CD4-positive, alpha-beta T cell treated with Interleukin-10 for 1 hour (primary cell): ENCODE measurements at regions not wholly inside any gene's neighbourhood (a gene's known extent, or its start where the extent isn't known, plus 50 kb on each side); places are given as distances from the start of the nearest gene placed in this dataset.

ENCODE experiments used
- DNase-seq: peaks from one replicate; pipeline ENCODE4 v3.0.0-alpha.2; 2020

- no peak for DNase-seq
Observed at GRCh38 chr7:10036693-10037092, 937.0 kb upstream of the PHF14 start.

GRCh38 chr7:10038351-10038750, 935.3 kb upstream of the PHF14 start:
- DNase-seq: no peak

- DNase-seq: no peak
Observed at GRCh38 chr7:10040674-10041073, 933.0 kb upstream of the PHF14 start.

GRCh38 chr7:10070899-10071298, 902.8 kb upstream of the PHF14 start:
- no peak for DNase-seq

- no peak for DNase-seq
Observed at GRCh38 chr7:10075866-10076265, 897.8 kb upstream of the PHF14 start.

GRCh38 chr7:10076660-10077300, 896.9 kb upstream of the PHF14 start:
- DNase-seq: no peak

DNA sequence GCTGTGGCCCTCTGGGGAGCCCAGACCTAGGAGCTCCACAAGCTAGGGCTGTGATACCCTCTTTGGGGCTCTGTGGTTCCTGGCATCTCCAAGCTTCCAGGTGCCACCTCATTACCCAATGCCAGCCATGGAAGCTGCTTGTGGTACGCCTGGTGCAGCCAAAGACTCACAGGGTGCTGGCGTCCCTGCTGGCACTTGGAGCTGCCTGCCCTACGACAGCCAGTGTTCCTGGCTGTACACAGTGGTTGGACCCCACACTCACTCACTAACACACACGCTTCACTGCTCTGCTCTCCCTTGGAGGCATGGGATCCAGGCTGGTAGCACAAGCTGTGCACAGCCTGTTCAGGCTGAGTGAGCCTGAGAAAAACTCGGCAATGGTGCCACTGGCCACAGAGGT, 894.1 kb upstream of the PHF14 start:
- DNase-seq: no peak

DNA sequence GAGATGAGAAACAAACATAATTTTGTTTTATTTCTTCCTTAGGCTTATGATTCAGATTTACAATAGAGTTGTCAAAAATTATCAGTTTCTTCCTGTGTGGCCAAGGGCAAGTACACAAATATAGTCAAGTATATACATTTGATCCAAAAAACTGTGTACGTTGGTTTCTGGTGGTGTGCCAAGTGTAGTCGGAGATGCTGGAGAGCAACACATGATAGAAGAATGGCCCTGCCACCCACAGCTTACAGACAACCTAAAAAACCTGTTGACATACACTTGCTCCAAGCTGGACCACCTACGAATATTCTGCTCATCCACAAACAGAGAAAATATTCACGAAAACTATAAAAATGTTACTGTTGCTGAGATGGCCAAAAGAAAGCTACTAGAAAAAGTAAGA, 890.8 kb upstream of the PHF14 start:
- no peak for DNase-seq

DNA sequence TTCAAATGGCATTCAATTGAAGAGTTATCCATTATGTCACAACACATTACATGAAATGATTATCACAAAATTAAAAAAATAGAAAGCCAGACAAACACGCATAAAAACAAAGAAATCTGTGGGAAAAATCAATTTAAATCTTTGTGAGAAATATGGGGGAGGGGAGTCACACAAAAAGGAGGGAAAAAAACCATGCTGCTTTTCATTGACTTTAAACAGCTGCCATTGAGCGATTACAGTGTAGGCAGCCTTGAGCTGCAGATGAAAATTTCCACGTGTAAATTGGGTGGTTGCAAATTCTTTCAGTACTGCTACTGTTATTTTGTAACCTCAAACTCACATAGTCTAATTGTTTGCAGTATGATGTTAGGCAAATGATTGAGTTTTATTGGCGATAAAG, 889.9 kb upstream of the PHF14 start:
- DNase-seq: no peak

GRCh38 chr7:10085231-10085630, 888.4 kb upstream of the PHF14 start:
- no peak for DNase-seq

GRCh38 chr7:10100572-10100971, 873.1 kb upstream of the PHF14 start:
- no peak for DNase-seq

GRCh38 chr7:10101351-10101750, 872.3 kb upstream of the PHF14 start:
- no peak for DNase-seq

DNA sequence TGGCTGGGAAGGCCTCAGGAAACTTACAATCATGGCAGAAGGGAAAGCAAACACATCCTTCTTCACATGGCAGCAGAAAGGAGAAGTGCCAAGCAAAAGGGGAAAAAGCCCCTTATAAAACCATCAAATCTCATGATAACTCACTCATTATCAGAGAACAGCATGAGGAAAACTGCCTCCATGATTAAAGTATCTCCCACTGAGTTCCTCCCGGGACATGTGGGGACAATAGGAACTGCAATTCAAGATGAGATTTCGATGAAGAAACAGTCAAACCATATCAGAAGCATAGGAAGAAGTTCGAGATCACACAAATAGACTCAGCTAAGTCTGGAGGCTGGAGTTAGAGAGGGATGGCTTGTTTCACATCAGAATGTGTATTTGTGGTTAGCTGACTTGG, 869.4 kb upstream of the PHF14 start:
- no peak for DNase-seq

DNA sequence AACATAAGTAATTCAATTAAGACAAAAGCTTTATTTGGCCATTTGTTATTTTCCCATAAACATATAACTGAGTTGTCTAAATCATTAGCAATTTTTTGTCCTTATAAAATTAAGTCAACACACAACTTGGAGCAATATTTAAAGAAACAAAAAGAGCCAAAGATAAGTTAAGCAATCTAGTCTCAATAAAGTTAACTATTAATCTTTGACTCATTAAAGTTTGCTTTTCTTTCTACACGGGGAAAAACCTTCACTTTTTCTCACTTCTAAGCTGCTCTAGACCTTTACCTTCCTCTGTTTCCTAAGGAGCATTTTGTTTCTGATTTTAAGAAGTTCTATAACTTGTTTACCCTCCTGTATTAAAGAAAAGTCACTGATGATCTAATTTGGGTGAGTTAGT, 867.1 kb upstream of the PHF14 start:
- DNase-seq: no peak

DNA sequence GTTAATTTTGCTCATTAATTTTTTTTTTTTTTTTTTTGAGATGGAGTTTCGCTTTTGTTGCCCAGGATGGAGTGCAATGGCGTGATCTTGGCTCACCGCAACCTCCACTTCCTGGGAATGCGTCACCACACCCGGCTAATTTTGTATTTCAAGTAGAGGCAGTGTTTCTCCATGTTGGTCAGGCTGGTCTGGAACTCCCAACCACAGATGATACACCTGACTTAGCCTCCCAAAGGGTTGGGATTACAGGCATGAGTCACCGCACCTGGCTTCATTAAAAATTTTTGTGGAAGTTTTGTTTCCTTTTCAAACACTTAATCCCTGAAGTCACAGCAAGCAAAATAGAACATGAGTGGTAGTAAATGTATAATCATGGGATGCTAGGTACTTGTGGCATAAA, 857.2 kb upstream of the PHF14 start:
- DNase-seq: no peak

DNA sequence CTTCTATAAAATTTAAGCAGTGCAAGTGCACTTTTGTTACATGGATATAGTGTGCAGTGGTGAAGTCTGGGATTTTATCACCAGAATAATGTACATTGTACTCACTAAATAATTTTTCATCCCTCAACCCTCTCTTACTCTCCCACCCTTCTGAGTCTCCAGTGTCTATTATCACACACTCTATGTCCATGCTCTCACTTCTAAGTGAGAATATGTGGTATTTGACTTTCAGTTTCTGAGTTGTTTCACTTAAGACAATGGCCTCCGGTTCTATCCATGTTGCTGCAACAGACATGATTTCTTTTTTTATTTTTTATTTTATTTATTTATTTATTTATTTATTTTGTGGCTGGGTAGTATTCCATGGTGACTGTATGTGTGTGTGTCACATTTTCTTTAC, 855.9 kb upstream of the PHF14 start:
- no peak for DNase-seq

GRCh38 chr7:10120936-10121335, 852.7 kb upstream of the PHF14 start:
- no peak for DNase-seq

DNA sequence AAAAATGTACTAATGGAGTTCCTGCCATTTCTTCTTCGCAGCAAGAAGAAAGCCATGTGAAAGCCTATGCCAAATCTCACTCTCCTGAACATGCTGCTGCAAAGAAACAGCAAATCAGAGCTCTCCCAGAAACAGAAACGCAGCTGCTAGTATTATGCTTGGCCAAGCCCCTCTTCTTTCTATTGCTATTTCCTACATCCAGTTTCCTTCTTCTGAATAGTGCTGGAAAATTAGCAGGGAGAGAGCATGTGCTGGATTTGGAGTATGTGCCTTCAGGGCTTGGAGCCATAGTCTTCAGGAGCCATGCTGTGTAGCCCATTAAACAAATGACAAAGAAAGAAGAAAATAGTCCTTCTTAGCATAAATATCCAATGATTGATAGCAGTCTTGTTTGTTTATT, 852.0 kb upstream of the PHF14 start:
- no peak for DNase-seq

DNA sequence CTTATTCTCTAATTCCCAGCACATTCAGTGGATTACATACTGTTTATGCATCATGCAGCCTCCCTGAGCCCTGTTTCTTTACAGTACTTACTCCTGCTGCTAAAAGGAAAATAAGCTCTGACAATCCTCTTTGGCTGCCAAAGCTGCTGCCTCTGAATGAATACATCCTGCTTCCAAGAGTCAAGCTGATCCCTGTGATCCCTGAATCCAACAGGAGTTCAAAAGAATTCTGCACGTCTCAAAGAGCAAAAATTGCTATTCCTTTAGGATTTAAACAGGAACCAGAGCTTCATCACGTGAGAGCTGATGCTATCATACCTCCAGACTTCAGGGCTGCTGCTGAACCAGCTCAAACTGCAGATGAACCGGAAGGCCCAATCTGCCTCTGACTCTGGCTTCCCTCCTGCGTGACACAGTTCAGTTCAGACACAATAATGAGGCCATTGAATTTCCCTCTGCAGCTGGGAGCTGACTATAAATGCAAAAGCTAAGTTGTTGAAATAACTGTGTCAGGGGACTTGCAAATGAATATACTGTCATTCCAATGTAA, 851.0 kb upstream of the PHF14 start:
- no peak for DNase-seq

GRCh38 chr7:10128748-10129147, 844.9 kb upstream of the PHF14 start:
- DNase-seq: no peak

DNA sequence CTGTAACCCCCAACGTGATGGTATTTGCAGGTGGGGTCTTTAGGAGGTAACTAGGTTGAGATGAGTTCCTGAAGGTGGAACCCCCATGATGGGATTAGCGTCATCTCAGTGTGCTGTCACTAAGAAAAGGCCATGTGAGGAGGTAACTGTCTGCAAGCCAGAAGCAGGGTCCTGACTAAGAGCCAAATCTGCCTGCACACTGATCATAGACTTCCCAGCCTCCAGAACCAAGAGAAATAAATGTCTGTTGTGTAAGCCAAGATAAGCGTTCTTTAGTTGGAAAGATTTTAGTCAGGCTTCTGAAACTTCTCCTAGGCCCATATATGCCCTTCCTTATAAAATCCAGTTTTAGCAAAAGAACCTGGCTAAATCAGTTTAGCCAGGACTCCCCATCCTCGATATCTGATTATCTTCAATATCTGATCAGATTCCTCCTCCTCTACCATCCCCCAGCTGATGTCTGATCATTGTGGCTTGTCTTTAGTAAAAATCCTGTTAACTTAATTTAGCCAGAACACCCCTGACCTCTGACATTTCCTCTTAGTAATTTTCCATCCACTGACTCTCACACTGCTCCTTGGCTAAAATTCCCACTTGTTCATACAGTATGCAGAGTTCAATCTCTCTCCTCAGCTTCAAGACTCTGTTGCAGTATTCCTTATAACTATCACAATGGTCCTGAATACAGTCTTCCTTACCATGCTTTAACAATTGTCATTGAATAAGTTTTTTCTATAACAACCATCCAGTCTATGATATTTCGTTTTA, 835.4 kb upstream of the PHF14 start:
- no peak for DNase-seq

DNA sequence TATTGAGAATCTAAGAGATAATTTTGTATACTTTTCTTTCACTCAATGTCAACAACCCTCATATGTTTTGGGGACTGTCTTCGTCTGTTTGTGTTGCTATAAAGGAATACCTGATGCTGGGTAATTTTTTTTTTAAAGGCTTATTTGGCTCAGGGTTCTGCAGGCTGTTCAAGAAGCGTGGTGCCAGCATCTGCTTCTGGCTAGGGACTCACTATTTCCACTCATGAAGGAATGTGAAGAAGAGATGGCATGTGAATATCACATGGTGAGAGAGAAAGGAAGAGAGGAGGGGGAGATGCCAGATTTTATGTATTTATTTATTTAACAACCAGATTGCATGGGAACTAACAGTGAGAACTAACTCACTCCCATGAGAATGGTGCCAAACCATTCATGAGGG, 827.4 kb upstream of the PHF14 start:
- DNase-seq: no peak

- DNase-seq: no peak
Observed at GRCh38 chr7:10156972-10157371, 816.7 kb upstream of the PHF14 start.

DNA sequence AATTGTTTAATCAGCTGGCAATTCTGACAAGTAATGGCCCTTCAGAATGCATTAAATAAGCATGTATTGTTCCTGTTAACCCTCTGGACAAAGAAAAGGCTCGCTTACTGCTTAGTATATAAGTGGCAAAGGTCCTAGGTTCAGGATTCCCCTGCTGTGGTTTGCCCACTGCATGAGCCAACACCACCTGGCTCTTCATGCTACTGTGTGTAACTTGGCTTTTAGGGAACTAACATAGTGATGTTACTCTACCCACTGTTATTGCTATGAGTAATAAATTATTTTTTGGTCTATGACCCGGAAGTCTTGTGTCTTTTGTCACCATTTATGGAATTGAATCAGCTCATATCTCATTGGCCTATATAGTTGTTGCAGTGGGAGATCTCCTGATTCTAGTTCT, 791.7 kb upstream of the PHF14 start:
- DNase-seq: no peak

DNA sequence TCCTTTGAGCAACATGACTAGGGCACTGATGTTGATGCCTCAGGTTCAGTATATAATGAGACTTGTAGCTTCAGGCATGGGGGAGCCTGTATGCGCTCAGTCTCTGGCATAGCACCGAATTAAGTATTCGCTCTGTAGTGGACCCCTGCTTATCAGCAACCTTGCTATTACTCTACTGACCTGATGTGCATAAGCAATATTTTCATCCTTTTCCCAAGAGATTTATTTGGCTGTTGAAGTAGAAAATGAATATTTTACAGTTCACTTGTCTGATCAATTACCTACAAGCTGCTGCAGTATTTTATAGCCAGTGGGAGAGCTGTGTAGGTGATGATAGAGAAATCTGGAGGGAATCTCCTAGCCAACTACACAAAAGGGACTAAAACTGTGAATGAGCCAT, 781.6 kb upstream of the PHF14 start:
- DNase-seq: no peak
